HS-5 (cell line): ENCODE measurements at regions not wholly inside any gene's neighbourhood (a gene's known extent, or its start where the extent isn't known, plus 50 kb on each side); places are given as distances from the start of the nearest gene placed in this dataset.
"Not testable (repeated sequence)": the region's sequence is repeated elsewhere in the genome, so short reads cannot be mapped to it uniquely, and the experiment has no call there.

Experiments used
- DNase-seq: peaks from one replicate; pipeline ENCODE4 v3.0.0-alpha.2; 2012; ENCODE audit warnings: low read depth

GRCh38 chr2:53356291-53356905 is 411.2 kb upstream of the CHAC2 start:
- DNase-seq: no peak

- peak; percentile 9 for DNase-seq
These were observed 414.2 kb upstream of the CHAC2 start for GRCh38 chr2:53353135-53354114.

GRCh38 chr2:53347269-53347668 is 420.3 kb upstream of the CHAC2 start:
- no peak for DNase-seq

GRCh38 chr2:53342248-53342647 is 425.4 kb upstream of the CHAC2 start:
- no peak for DNase-seq

GRCh38 chr2:53334610-53335009 is 433.0 kb upstream of the CHAC2 start:
- no peak for DNase-seq

- DNase-seq: no peak
These were observed 435.9 kb upstream of the CHAC2 start for GRCh38 chr2:53331667-53332066.

GRCh38 chr2:53317861-53318260 is 449.7 kb upstream of the CHAC2 start:
- DNase-seq: no peak

- no peak for DNase-seq
These were observed 452.5 kb upstream of the CHAC2 start for GRCh38 chr2:53315149-53315548.

GRCh38 chr2:53314718-53315117 is 452.9 kb upstream of the CHAC2 start:
- DNase-seq: no peak

GRCh38 chr2:53313644-53314043 is 454.0 kb upstream of the CHAC2 start:
- DNase-seq: not testable (repeated sequence)

- no peak for DNase-seq
These were observed 454.9 kb upstream of the CHAC2 start for GRCh38 chr2:53312721-53313120.

GRCh38 chr2:53312181-53312580 is 455.4 kb upstream of the CHAC2 start:
- no peak for DNase-seq

GRCh38 chr2:53303012-53303578 is 464.5 kb upstream of the CHAC2 start:
- no peak for DNase-seq

GRCh38 chr2:53302455-53302854 is 465.1 kb upstream of the CHAC2 start:
- no peak for DNase-seq

GRCh38 chr2:53289309-53290006 is 478.1 kb upstream of the CHAC2 start:
- peak; percentile 15 for DNase-seq

- DNase-seq: peak; percentile 13
These were observed 481.3 kb upstream of the CHAC2 start for GRCh38 chr2:53286345-53286744.

- DNase-seq: no peak
These were observed 491.9 kb upstream of the CHAC2 start for GRCh38 chr2:53275743-53276142.

- DNase-seq: no peak
These were observed 499.0 kb upstream of the CHAC2 start for GRCh38 chr2:53268626-53269025.

- DNase-seq: no peak
These were observed 499.5 kb upstream of the CHAC2 start for GRCh38 chr2:53268086-53268485.

GRCh38 chr2:53265544-53266299 is 501.9 kb upstream of the CHAC2 start:
- DNase-seq: no peak

GRCh38 chr2:53260568-53260967 is 507.0 kb upstream of the CHAC2 start:
- no peak for DNase-seq
